T-helper 22 cell (primary cell): ENCODE measurements at regions not wholly inside any gene's neighbourhood (a gene's known extent, or its start where the extent isn't known, plus 50 kb on each side); places are given as distances from the start of the nearest gene placed in this dataset.
"Not testable (repeated sequence)": the region's sequence is repeated elsewhere in the genome, so short reads cannot be mapped to it uniquely, and the experiment has no call there.

ENCODE experiments used
- DNase-seq: peaks from one replicate; pipeline ENCODE4 v3.0.0-alpha.2; 2020; ENCODE audit warnings: low read depth

- no peak for DNase-seq
Measured at GRCh38 chr6:3962291-3963280, 113.4 kb downstream of the FAM50B start.

GRCh38 chr6:3963426-3963825 is 114.3 kb downstream of the FAM50B start:
- no peak for DNase-seq

- no peak for DNase-seq
Measured at GRCh38 chr6:3965071-3965718, 113.7 kb downstream of the FAM217A start.

DNA sequence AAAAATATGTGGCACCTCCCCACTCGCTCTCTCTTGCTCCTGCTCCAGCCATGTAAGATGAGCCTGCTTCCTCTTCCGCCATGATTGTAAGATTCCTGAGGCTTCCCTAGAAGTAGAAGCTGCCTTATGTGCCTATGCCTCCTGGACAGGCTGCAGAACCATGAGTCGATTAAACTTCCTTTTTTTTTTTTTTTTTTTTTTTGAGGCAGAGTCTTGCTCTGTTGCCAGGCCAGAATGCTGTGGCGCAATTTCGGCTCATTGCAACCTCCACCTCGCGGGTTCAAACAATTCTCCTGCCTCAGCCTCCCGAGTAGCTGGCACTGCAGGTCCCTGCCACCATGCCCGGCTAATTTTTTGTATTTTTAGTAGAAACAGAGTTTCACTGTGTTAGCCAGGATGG is 112.5 kb downstream of the FAM217A start:
- DNase-seq: no peak

- DNase-seq: no peak
Measured at GRCh38 chr6:3970097-3970496, 108.8 kb downstream of the FAM217A start.

DNA sequence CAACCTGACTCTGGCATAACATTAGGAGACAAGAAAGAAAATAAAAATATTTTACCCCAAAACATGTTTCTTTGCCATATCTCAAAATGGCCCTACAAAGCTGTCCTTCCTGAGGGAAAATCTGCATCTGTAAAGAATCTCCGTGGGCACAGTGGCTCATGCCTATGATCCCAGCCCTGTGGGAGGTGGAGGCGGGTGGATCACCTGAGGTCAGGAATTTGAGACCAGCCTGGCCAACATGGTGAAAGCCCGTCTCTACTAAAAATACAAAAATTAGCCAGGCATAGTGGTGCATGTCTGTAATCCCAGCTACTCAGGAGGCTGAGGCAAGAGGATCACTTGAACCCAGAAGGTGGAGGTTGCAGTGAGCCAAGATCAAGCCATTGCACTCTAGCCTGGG is 105.8 kb downstream of the FAM217A start:
- DNase-seq: not testable (repeated sequence)

DNA sequence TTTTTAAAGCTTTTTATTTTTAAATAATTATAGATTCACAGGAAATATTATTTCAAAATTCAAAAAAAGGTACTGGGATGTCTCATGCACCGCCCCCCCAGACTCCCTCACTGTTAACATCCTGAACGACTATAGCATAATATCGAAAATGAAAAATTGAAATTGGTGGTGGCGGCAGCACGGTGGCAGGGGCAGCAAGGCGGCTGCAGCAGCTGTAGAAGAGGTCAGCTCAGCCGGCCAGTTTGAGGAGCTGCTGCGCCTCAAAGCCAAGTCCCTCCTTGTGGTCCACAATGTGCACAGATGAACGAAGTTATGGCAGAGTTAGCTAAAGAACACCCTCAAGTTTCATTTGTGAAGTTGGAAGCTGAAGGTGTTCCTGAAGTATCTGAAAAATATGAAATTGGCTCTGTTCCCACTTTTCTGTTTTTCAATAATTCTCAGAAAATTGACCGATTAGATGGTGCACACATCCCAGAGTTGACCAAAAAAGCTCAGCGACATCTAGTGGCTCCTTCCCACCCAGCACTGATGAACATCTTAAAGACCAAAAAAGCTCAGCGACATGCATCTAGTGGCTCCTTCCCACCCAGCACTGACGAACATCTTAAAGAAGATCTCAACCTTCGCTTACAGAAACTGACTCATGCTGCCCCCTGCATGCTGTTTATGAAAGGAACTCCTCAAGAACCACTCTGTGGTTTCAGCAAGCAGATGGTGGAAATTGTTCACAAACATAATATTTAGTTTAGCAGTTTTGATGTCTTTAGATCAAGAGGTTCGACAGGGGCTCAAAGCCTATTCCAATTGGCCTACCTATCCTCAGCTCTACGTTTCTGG is 100.8 kb downstream of the FAM217A start:
- peak; percentile 8 for DNase-seq

DNA sequence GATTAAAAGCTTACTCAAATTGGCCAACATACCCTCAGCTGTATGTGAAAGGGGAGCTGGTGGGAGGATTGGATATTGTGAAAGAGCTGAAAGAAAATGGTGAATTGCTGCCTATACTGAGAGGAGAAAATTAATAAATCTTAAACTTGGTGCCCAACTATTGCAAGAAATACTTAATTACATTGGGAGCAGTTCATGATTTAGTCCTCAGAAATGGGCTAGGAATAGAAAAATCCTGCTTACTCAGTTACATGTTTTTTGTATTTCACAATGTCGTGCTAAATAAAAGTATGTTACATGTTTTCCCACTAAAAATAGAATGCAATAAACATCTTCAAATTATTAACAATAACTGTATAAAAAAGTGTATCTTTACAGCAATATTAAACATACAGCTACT is 100.0 kb downstream of the FAM217A start:
- not testable (repeated sequence) for DNase-seq

- DNase-seq: no peak
Measured at GRCh38 chr6:3981917-3982316, 97.0 kb downstream of the FAM217A start.

DNA sequence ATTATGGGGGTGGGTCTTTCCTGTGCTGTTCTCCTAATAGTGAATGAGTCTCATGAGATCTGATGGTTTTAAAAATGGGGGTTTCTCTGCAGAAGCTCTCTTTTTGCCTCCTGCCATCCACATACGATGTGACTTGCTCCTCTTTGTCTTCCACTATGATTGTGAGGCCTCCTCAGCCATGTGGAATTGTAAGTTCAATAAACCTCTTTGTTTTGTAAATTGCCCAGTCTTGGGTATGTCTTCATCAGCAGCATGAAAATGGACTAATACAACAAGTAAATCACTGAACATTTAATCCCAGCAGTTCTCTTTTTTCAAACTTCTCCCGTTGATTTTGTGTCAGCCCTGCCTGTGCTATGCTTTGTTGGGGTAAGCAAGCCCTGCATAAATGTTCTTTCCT is 95.2 kb downstream of the FAM217A start:
- DNase-seq: no peak

DNA sequence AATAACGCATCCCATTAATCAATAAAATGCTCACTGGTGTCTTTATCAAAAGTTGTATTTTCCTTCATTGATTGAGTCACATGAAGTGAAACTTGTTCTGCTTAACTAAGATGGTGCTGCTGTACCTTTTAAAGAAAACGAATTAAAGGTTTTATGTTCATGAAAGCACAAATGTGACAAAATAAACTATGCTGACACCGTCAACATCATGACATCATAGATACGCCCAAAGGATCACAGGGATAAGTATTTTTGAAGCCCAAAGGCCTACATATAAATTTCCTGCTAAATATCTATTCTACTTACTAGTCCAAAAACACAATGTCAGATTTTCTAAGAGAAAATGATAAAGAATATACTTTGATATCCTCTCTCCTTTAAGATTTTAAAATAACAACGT is 94.4 kb downstream of the FAM217A start:
- DNase-seq: no peak

- DNase-seq: no peak
Measured at GRCh38 chr6:3986241-3986640, 92.7 kb downstream of the FAM217A start.

DNA sequence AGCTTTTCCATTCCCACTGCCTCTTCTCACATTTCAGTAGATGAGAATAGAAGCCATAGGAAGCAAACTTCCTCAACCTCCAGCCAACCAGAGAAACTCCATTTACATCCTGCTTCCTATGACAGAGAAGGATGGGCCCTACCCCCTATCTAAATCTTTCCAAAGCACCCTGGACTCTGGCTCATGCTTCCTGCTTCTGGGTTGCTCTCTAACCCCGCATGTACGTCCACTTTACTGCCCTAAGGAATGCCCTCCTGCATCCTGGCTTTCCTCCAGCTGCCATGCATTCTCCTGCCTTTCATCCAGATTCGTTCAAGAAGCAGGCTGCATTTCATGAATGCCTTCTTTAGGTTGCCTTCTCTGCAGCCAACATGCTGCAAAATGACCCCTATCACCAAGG is 91.9 kb downstream of the FAM217A start:
- DNase-seq: no peak

DNA sequence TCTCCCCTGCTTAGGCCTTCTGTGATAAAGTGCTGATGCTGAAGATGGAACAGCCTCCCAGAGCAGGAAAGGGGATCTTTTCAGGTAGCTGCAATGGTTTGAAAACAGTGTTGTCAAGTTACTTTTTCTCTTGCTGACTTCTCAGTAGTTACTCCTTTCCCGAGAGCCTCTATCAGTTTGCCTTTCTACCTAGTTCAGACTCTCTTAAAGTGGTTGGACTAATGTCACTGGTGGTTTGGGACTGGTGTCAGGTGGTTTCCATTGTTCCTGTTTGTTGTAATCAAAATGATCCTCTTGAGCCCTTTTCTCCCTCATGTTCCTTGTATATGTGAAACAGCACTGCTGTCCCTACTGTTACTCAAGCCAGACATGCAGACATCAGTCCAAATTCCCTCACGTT is 91.4 kb downstream of the FAM217A start:
- no peak for DNase-seq

- peak; percentile 35 for DNase-seq
Measured at GRCh38 chr6:3990692-3991491, 88.0 kb downstream of the FAM217A start.

DNA sequence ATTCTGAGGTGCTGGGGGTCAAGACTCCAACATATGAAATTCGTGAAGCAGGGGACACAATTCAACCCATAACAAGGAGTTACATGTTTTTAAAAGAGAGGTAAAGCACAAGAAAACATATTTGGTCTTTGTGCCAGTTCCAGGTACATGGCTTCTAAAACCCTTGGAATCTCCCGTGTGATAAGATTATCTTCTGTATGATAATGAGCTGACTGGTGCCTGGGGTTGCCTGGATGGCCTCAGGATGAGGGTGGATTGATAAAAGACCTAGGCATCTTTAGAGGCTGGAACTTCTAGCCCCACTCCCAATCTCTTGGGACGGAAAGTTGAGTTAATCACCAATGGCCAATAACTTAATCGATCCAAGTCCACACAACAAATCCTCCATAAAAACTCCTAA is 87.0 kb downstream of the FAM217A start:
- no peak for DNase-seq

GRCh38 chr6:3996349-3996748 is 82.6 kb downstream of the FAM217A start:
- no peak for DNase-seq

DNA sequence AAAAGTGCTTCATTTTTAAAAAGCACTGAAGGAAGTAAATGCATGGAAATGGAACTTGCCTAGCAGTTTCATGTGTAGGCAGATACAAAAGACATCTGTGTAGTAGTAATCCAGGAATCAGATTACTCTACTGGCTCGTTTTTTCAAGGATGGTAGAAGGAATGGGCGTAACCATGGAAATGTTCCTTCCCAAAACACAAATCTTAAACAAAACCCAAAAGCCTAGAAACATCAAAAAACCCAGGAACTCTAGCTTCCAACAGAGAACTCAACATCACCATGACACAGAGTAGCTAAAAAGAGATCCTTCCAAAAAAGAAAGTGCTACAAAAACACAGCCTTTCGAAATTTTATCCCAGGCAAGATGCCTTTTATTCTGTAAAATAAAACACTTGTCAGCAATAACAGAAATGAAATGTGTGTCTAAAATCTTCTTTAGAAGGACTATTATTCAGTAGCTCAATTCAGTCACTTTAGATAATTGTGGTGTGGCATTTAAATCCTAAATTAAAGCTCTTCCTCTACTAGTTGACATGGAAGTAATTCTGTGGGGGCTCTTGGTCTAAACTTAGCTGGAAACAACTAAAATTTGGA is 81.7 kb downstream of the FAM217A start:
- DNase-seq: no peak

DNA sequence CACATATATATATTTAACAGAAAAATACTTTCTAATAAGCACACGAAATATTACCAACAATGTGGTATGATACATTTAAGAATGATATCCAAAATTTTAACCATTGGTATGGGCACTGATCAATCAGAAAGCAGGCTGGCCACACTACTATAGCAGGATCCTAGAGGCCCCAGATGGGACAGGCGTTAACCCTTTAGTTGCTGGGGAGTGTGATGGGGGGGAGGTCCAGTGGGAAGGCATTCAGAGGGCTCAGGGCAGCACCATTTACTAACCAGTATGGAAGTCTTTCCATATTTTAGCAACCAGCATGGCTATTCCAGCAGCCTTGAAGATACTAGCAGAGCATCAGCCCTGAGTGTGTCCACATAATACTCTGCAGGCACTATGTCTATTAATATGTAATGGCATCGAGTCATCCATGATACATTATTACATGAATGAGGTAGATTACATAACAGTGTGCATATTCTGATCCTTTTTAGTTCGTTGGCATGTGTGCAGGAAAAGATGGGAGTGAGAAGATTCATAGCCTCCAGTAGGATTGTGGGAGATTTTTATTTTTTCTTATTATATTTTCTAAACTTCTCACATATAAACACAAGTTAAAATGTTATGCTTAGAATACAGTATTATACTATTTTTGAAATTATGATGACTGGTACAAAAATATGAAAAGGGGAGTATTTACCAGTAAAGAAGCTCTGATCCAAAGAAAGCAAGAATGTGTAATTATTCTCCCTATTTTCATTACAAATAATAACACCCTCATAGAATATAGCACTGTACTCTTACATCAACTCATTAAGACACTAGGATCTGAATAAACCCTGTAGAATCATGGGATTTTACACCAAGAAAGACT is 78.9 kb downstream of the FAM217A start:
- DNase-seq: no peak

DNA sequence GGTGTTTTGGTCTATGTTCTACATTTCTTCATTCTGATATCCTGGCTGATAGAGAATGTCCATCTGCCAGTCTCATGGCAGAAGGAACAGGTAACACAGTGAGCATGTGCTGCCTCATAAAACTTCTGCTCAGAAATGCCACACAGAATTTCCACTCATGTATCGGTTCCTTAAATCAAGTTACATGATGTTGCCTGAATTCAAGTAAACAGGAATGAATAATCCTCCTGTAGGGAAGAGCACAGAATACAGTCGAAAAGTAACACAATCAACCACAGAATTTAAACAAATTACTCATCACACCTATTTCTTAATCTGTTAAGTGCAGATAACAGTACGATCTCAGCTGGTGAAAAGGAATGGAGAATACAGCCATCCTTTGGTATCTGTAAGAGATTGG is 74.7 kb downstream of the FAM217A start:
- DNase-seq: no peak
